CD4-positive, alpha-beta T cell (primary cell): ENCODE measurements at regions not wholly inside any gene's neighbourhood (a gene's known extent, or its start where the extent isn't known, plus 50 kb on each side); places are given as distances from the start of the nearest gene placed in this dataset.

Source experiments
- ATAC-seq: fragments of 200-7000 bp; cut with Tn5 transposase; one replicate; pipeline ENCODE4 v1.10.0; 2022; ENCODE audit warnings: mild to moderate bottlenecking; ENCODE audit not compliant: poor library complexity
- CTCF ChIA-PET: fragments of 350-600 bp; sonication (Branson Sonifier 250); formaldehyde crosslinking; loops from one replicate; lab custom pipeline; 2021; ENCODE audit warnings: antibody characterized with exemption, inconsistent platforms; lab: Charles Lee
- POLR2A ChIA-PET: fragments of 350-600 bp; sonication (Branson Sonifier 250); formaldehyde crosslinking; loops from one replicate; lab custom pipeline; 2021; ENCODE audit warnings: antibody characterized with exemption, inconsistent platforms; lab: Charles Lee
- DNase-seq, 14 experiments: peaks; one replicate each; pipeline ENCODE4 v3.0.0-alpha.2; 2013 to 2020; ENCODE audit warnings: mixed read lengths in 2 of 14
- H3K27ac ChIP-seq, 2 donors: one replicate each; pipeline versions ENCODE4 v1.5.1 to v1.7.0; 2013; ENCODE audit warnings: low read length in 2 of 2, low read depth in 1 of 2, mild to moderate bottlenecking in 1 of 2
- H3K27me3 ChIP-seq, 2 experiments: 1 replicate in 1 of 2; 2 replicates in 1 of 2; pipeline versions ENCODE4 v1.6.1 to v1.7.0; 2013; ENCODE audit warnings: low read length in 2 of 2, control low read depth in 1 of 2, mild to moderate bottlenecking in 1 of 2, moderate library complexity in 1 of 2; ENCODE audit not compliant: insufficient read depth in 2 of 2, control insufficient read depth in 1 of 2
- H3K36me3 ChIP-seq: one replicate; pipeline ENCODE4 v1.6.1; 2013; ENCODE audit warnings: low read length, control low read depth; ENCODE audit not compliant: insufficient read depth
- H3K4me1 ChIP-seq: one replicate; pipeline ENCODE4 v1.6.1; 2013; ENCODE audit warnings: low read length, control low read depth; ENCODE audit not compliant: insufficient read depth
- H3K4me3 ChIP-seq: one replicate; pipeline ENCODE4 v1.5.1; 2013; ENCODE audit warnings: mild to moderate bottlenecking, low read length, moderate library complexity
- H3K9me3 ChIP-seq, 2 experiments: 1 replicate in 1 of 2; 2 replicates in 1 of 2; pipeline versions ENCODE4 v1.6.1 to v1.7.0; 2013; ENCODE audit warnings: low read length in 2 of 2, mild to moderate bottlenecking in 2 of 2, control low read depth in 1 of 2, moderate library complexity in 1 of 2; ENCODE audit not compliant: control insufficient read depth in 1 of 2, insufficient read depth in 1 of 2
- H3K27ac Mint-ChIP-seq: one replicate; pipeline ENCODE4 v1.8.0; 2020; ENCODE audit warnings: mixed read lengths
- H3K27me3 Mint-ChIP-seq: one replicate; pipeline ENCODE4 v1.8.0; 2021; ENCODE audit warnings: mixed read lengths
- H3K36me3 Mint-ChIP-seq: one replicate; pipeline ENCODE4 v1.8.0; 2021; ENCODE audit warnings: low read depth, mixed read lengths
- H3K4me1 Mint-ChIP-seq: one replicate; pipeline ENCODE4 v1.8.0; 2021; ENCODE audit warnings: low read depth, mixed read lengths
- H3K4me3 Mint-ChIP-seq: one replicate; pipeline ENCODE4 v1.8.0; 2020; ENCODE audit warnings: mild to moderate bottlenecking, mixed read lengths
- H3K9me3 Mint-ChIP-seq: one replicate; pipeline ENCODE4 v1.8.0; 2020; ENCODE audit warnings: mixed read lengths
- intact Hi-C, 2 experiments: fragments of 100-400 bp; cut with DNase I in 1 of 2; cut with micrococcal nuclease in 1 of 2; formaldehyde crosslinking; loops; one replicate each; pipeline versions ENCODE4 v1.15.1 to v1.9.0; 2023 to 2025; cut with DNase I, micrococcal nuclease
- TF ChIP-seq, protein P1 (sequence below): fragments of 200-600 bp; IDR thresholded peaks from one replicate; pipeline ENCODE4 v1.8.0; 2022; ENCODE audit warnings: antibody characterized with exemption, mild to moderate bottlenecking

DNA sequence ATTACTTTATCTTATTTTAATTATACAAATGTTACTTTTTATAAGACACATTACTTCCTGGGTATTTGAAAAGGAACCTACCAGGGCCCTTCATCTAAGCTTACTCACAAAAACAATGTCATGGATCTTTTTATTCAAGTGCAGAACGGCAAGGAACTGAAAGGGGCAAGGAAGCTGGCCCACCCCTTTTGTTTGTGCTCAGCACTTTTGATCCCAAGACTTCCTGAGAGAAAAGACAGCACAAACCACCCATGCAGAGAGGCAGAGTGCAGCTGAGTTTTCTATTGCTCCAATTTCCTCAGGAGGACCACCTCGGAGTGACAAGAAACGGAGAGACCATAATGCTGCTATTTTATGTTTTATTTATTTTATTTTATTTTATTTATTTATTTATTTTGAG, 232.0 kb upstream of the NRP1 start:
- H3K27ac Mint-ChIP-seq: no peak overlapping the region
- H3K27me3 Mint-ChIP-seq: peaks cover 28% of the 10 kb centered on the region
- no peak overlapping the region for H3K27ac ChIP-seq
- ATAC-seq: no peak
- H3K36me3 ChIP-seq: no peaks in the 10 kb centered on the region
- peaks cover 5 to 10% of the 10 kb centered on the region in 2 experiments for H3K27me3 ChIP-seq
- no peak overlapping the region for H3K4me3 Mint-ChIP-seq
- TF ChIP-seq, protein P1, sequence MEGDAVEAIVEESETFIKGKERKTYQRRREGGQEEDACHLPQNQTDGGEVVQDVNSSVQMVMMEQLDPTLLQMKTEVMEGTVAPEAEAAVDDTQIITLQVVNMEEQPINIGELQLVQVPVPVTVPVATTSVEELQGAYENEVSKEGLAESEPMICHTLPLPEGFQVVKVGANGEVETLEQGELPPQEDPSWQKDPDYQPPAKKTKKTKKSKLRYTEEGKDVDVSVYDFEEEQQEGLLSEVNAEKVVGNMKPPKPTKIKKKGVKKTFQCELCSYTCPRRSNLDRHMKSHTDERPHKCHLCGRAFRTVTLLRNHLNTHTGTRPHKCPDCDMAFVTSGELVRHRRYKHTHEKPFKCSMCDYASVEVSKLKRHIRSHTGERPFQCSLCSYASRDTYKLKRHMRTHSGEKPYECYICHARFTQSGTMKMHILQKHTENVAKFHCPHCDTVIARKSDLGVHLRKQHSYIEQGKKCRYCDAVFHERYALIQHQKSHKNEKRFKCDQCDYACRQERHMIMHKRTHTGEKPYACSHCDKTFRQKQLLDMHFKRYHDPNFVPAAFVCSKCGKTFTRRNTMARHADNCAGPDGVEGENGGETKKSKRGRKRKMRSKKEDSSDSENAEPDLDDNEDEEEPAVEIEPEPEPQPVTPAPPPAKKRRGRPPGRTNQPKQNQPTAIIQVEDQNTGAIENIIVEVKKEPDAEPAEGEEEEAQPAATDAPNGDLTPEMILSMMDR: no peak
- no peak for DNase-seq
- no peaks in the 10 kb centered on the region for H3K9me3 Mint-ChIP-seq
- H3K4me3 ChIP-seq: no peak overlapping the region
- POLR2A ChIA-PET: no interaction called here
- no peaks in the 10 kb centered on the region for H3K4me1 Mint-ChIP-seq
- no peaks in the 10 kb centered on the region for H3K36me3 Mint-ChIP-seq
- no peaks in the 10 kb centered on the region for H3K4me1 ChIP-seq
- H3K9me3 ChIP-seq: no peaks in the 10 kb centered on the region
- intact Hi-C loops: no loop called here
- CTCF ChIA-PET: no interaction called here

DNA sequence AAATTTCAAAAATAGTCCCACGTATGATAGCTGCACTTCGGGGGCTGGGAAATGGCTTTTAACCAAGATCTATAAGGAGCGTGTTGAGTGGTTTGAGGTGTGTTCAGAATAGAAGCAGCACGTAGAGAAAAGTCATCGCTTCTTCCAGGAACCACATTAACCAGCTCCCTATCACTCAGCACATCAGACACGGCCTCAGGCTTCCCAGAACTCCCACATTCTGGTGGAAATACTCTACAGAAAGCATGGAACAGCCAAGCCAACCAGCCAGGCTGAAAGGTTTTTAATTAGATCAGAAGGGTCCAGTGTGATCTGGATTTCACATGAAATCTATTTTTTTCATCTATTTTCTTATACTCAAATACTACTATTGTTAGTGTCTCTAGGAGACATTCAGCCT, 231.5 kb upstream of the NRP1 start:
- H3K4me3 ChIP-seq: no peak overlapping the region
- intact Hi-C loops: no loop called here
- no peaks in the 10 kb centered on the region for H3K9me3 ChIP-seq
- no peaks in the 10 kb centered on the region for H3K36me3 ChIP-seq
- no peaks in the 10 kb centered on the region for H3K36me3 Mint-ChIP-seq
- TF ChIP-seq, protein P1: no peak
- H3K4me1 ChIP-seq: no peaks in the 10 kb centered on the region
- ChIA-PET POLR2A (no interaction called here), CTCF (no interaction called here)
- ATAC-seq (no peak), DNase-seq (no peak)
- H3K4me1 Mint-ChIP-seq: no peaks in the 10 kb centered on the region
- H3K27ac ChIP-seq: no peak overlapping the region
- no peaks in the 10 kb centered on the region for H3K9me3 Mint-ChIP-seq
- H3K27me3 Mint-ChIP-seq: peaks cover 33% of the 10 kb centered on the region
- H3K27me3 ChIP-seq: peaks cover 9 to 14% of the 10 kb centered on the region in 2 experiments
- no peak overlapping the region for H3K27ac Mint-ChIP-seq
- H3K4me3 Mint-ChIP-seq: no peak overlapping the region

DNA sequence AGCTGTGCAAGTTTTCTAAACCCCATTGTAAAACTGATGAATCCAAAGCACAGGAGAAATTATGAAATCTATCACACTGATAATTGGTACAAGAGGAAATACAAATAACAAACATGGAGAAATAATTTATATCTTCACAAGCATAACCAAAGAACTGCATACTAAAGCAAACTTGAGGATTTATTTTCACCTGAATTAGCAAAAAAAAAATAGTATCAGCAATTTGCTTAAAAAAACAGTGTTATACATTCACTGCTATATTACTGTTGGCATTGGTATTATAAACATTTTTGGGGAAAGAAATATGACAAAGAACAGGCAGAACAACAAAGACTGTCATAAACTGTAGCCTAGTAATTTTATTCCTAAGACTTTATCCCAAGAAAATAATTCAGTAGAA, 230.8 kb upstream of the NRP1 start:
- CTCF ChIA-PET: no interaction called here
- Histone ChIP-seq H3K4me1 (no peaks in the 10 kb centered on the region), H3K9me3 (no peaks in the 10 kb centered on the region), H3K27me3 (peaks cover 9 to 16% of the 10 kb centered on the region in 2 experiments), H3K36me3 (no peaks in the 10 kb centered on the region), H3K27ac (no peak overlapping the region), H3K4me3 (no peak overlapping the region)
- intact Hi-C loops: no loop called here
- no peak overlapping the region for H3K4me3 Mint-ChIP-seq
- H3K36me3 Mint-ChIP-seq: no peaks in the 10 kb centered on the region
- H3K9me3 Mint-ChIP-seq: no peaks in the 10 kb centered on the region
- H3K27ac Mint-ChIP-seq: no peak overlapping the region
- DNase-seq: no peak
- POLR2A ChIA-PET: no interaction called here
- no peak for ATAC-seq
- no peaks in the 10 kb centered on the region for H3K4me1 Mint-ChIP-seq
- TF ChIP-seq, protein P1: no peak
- H3K27me3 Mint-ChIP-seq: peaks cover 36% of the 10 kb centered on the region
